Keratinocyte (primary cell): ENCODE measurements at regions not wholly inside any gene's neighbourhood (a gene's known extent, or its start where the extent isn't known, plus 50 kb on each side); places are given as distances from the start of the nearest gene placed in this dataset.
A peak's percentile ranks its signal among the peaks of the same experiment; 100 is the strongest.

Source experiments
- DNase-seq: peaks from one replicate; pipeline ENCODE4 v3.0.0-alpha.2; 2011; ENCODE audit warnings: low read depth, missing footprints, low spot score
- FAIRE-seq: peaks from 2 replicates; lab custom pipeline; 2011; peaks lifted over from hg19 to GRCh38; lab: Jason Lieb, UNC
- H2AFZ ChIP-seq: 2 replicates; pipeline ENCODE4 v1.6.0; 2012; ENCODE audit warnings: low read length, control low read depth, inconsistent platforms; ENCODE audit not compliant: control insufficient read depth
- H3K27ac ChIP-seq: 2 replicates; pipeline ENCODE4 v1.5.1; 2011; ENCODE audit warnings: low read length; ENCODE audit not compliant: control insufficient read depth, insufficient read depth
- H3K27me3 ChIP-seq: 3 replicates; pipeline ENCODE4 v1.6.0; 2011; ENCODE audit warnings: low read length; ENCODE audit not compliant: control insufficient read depth, insufficient read depth; ENCODE audit errors: extremely low read depth
- H3K36me3 ChIP-seq, 2 experiments: 2 replicates in 1 of 2; 3 replicates in 1 of 2; pipeline ENCODE4 v1.5.1; 2011; ENCODE audit warnings: low read length in 2 of 2, mild to moderate bottlenecking in 1 of 2; ENCODE audit not compliant: control insufficient read depth in 2 of 2, insufficient read depth in 2 of 2; ENCODE audit errors: extremely low read depth in 1 of 2
- H3K4me1 ChIP-seq: 3 replicates; pipeline ENCODE4 v1.5.1; 2011; ENCODE audit warnings: low read length; ENCODE audit not compliant: control insufficient read depth, insufficient read depth; ENCODE audit errors: extremely low read depth
- H3K4me2 ChIP-seq: 3 replicates; pipeline ENCODE4 v1.6.0; 2011; ENCODE audit warnings: low read depth, low read length; ENCODE audit not compliant: control insufficient read depth, insufficient read depth; ENCODE audit errors: extremely low read depth
- H3K4me3 ChIP-seq, 3 experiments: fragments of 200-600 bp in 1 of 3; sonication (generic) in 1 of 3; 2 replicates in 2 of 3; 3 replicates in 1 of 3; pipeline ENCODE4 v1.5.1; 2011 to 2016; ENCODE audit warnings: low read length in 3 of 3, mild to moderate bottlenecking in 3 of 3, control low read depth in 2 of 3, inconsistent platforms in 1 of 3, low read depth in 1 of 3, mixed read lengths in 1 of 3, mixed run types in 1 of 3, moderate library complexity in 1 of 3; ENCODE audit not compliant: control insufficient read depth in 2 of 3, insufficient read depth in 2 of 3; ENCODE audit errors: extremely low read depth in 1 of 3
- H3K79me2 ChIP-seq: 2 replicates; pipeline ENCODE4 v1.6.0; 2012; ENCODE audit warnings: low read length; ENCODE audit not compliant: control insufficient read depth, insufficient read depth
- H3K9ac ChIP-seq: 3 replicates; pipeline ENCODE4 v1.6.0; 2011; ENCODE audit warnings: low read length; ENCODE audit not compliant: control insufficient read depth, insufficient read depth; ENCODE audit errors: extremely low read depth
- H3K9me1 ChIP-seq: 3 replicates; pipeline ENCODE4 v1.6.0; 2011; ENCODE audit warnings: low read length; ENCODE audit not compliant: control insufficient read depth, insufficient read depth; ENCODE audit errors: extremely low read depth
- H3K9me3 ChIP-seq: 2 replicates; pipeline ENCODE4 v1.5.1; 2012; ENCODE audit warnings: low read depth, low read length; ENCODE audit not compliant: control insufficient read depth
- H4K20me1 ChIP-seq: 3 replicates; pipeline ENCODE4 v1.6.0; 2011; ENCODE audit warnings: low read length; ENCODE audit not compliant: control insufficient read depth, insufficient read depth; ENCODE audit errors: extremely low read depth
- CTCF ChIP-seq, 3 experiments: IDR thresholded peaks in 1 of 3; conservative IDR thresholded peaks in 1 of 3; optimal IDR thresholded peaks in 1 of 3; 2 replicates in 2 of 3; 3 replicates in 1 of 3; pipeline versions ENCODE3 to v1.5.1; 2011; ENCODE audit warnings: low read length in 3 of 3, mild to moderate bottlenecking in 3 of 3, moderate library complexity in 2 of 3, control low read depth in 1 of 3, inconsistent platforms in 1 of 3; ENCODE audit not compliant: insufficient read depth in 2 of 3; ENCODE audit errors: extremely low read depth in 1 of 3
- EZH2 ChIP-seq: IDR thresholded peaks from one replicate; pipeline ENCODE4 v1.6.1; 2012; ENCODE audit warnings: inconsistent platforms, mild to moderate bottlenecking, low read length, moderate library complexity
- dilution Hi-C: fragments of 300-500 bp; cut with MboI; formaldehyde crosslinking; loops from one replicate; pipeline ENCODE4 v1.7.0; 2020; ENCODE audit warnings: low sequenced_read_pairs; ENCODE audit not compliant: extremely low pct_ligation_motif_present

- Histone ChIP-seq H3K27me3 (peaks cover 4% of the 10 kb centered on the region), H2AFZ (no peak overlapping the region), H3K27ac (no peak overlapping the region), H3K36me3 (no peaks in the 10 kb centered on the region), H3K4me1 (no peaks in the 10 kb centered on the region), H3K9me3 (peaks cover 3% of the 10 kb centered on the region), H3K9ac (no peak overlapping the region), H3K79me2 (no peaks in the 10 kb centered on the region), H4K20me1 (no peaks in the 10 kb centered on the region), H3K4me3 (no peak overlapping the region), H3K9me1 (no peaks in the 10 kb centered on the region), H3K4me2 (no peak overlapping the region)
- DNase-seq (no peak), FAIRE-seq (no peak)
- dilution Hi-C loops = no loop called here
- TF ChIP-seq CTCF (optimal IDR thresholded peaks at IDR 0.05 in 1 of 3, IDR thresholded peaks at IDR 0.05 in 1 of 3, conservative IDR thresholded peaks at IDR 0.05 in 1 of 3; ENCODE audit: extremely low read depth in 1 of 3, insufficient read depth in 2 of 3, low read length in 3 of 3) (no peak), EZH2 (no peak)
Observed at GRCh38 chr5:2136728-2137333, 254.1 kb upstream of the IRX4 start.

GRCh38 chr5:2135833-2136232, 253.1 kb upstream of the IRX4 start:
- Histone ChIP-seq H3K4me2 (no peak overlapping the region), H2AFZ (no peak overlapping the region), H3K4me3 (no peak overlapping the region), H3K9ac (no peak overlapping the region), H3K9me1 (no peaks in the 10 kb centered on the region), H3K27me3 (no peaks in the 10 kb centered on the region), H3K9me3 (peaks cover 5% of the 10 kb centered on the region), H3K27ac (no peak overlapping the region), H3K4me1 (no peaks in the 10 kb centered on the region), H3K36me3 (no peaks in the 10 kb centered on the region), H4K20me1 (no peaks in the 10 kb centered on the region), H3K79me2 (no peaks in the 10 kb centered on the region)
- TF ChIP-seq CTCF (optimal IDR thresholded peaks at IDR 0.05 in 1 of 3, IDR thresholded peaks at IDR 0.05 in 1 of 3, conservative IDR thresholded peaks at IDR 0.05 in 1 of 3; ENCODE audit: extremely low read depth in 1 of 3, insufficient read depth in 2 of 3, low read length in 3 of 3) (peak in 1 of 3 experiments; percentile 38), EZH2 (no peak)
- FAIRE-seq = no peak
- dilution Hi-C loops = no loop called here
- no peak for DNase-seq
